Adrenal gland (tissue), 9 donors: ENCODE measurements at regions not wholly inside any gene's neighbourhood (a gene's known extent, or its start where the extent isn't known, plus 50 kb on each side); places are given as distances from the start of the nearest gene placed in this dataset.

Experiments used
- DNase-seq, 7 donors: peaks; one replicate each; pipeline ENCODE4 v3.0.0-alpha.2; 2019 to 2020
- H3K27ac ChIP-seq, 5 donors: fragments of 200-600 bp; sonication (generic) in 4 of 5; 1 replicate in 3 of 5; 2 replicates in 2 of 5; pipeline versions ENCODE4 v1.5.1 to v1.8.0; 2016 to 2020; ENCODE audit warnings: mild to moderate bottlenecking in 1 of 5
- H3K27me3 ChIP-seq: fragments of 200-600 bp; 2 replicates; pipeline ENCODE4 v1.8.0; 2021
- H3K36me3 ChIP-seq, 2 donors: fragments of 200-600 bp; replicated peaks in 1 of 2; 1 replicate in 1 of 2; 2 replicates in 1 of 2; pipeline versions ENCODE4 v1.5.1 to v1.8.0; 2018 to 2022
- H3K4me1 ChIP-seq, 2 donors: fragments of 200-600 bp; replicated peaks in 1 of 2; 1 replicate in 1 of 2; 2 replicates in 1 of 2; pipeline versions ENCODE4 v1.5.1 to v1.8.0; 2018 to 2021
- H3K4me3 ChIP-seq, 4 donors: fragments of 200-600 bp; sonication (generic) in 3 of 4; one replicate each; pipeline ENCODE4 v1.5.1; 2016 to 2018
- H3K9me3 ChIP-seq, 3 donors: fragments of 200-600 bp; sonication (generic) in 1 of 3; replicated peaks in 1 of 3; 1 replicate in 2 of 3; 2 replicates in 1 of 3; pipeline versions ENCODE4 v1.5.1 to v1.8.0; 2016 to 2021
- CTCF ChIP-seq, 6 experiments: fragments of 450-650 bp in 4 of 6; fragments of 200-600 bp in 2 of 6; sonication (generic) in 1 of 6; IDR thresholded peaks; 1 replicate in 5 of 6; 2 replicates in 1 of 6; pipeline versions ENCODE4 v1.5.1 to v1.8.0; 2016 to 2021; ENCODE audit warnings: antibody characterized with exemption in 6 of 6, mild to moderate bottlenecking in 2 of 6, moderate library complexity in 1 of 6
- POLR2A ChIP-seq, 2 donors: fragments of 450-650 bp; IDR thresholded peaks; one replicate each; pipeline ENCODE4 v1.6.1; 2017; ENCODE audit warnings: antibody characterized with exemption in 2 of 2, mild to moderate bottlenecking in 2 of 2, moderate library complexity in 1 of 2
- WGBS, 4 donors: extraction: QIAGEN DNeasy Blood & Tissue Kit in 2 of 4; methylation state at CpG; one replicate each; pipeline versions ENCODE4 v1.1.5 to v1.1.7; 2013 to 2017; 5-methylcytosine and 5-hydroxymethylcytosine counted together
- intact Hi-C, 2 donors: fragments of 100-400 bp; cut with DNase I; formaldehyde crosslinking; loops; one replicate each; pipeline versions ENCODE4 v1.14.1 to v1.15.0; 2022 to 2023
- donor health status: healthy with polysubstance abuse.
- donor health status: Bipolar disorder and iron deficiency.
- donor health status: DM: yes; HTN: yes; CAD: no.
- donor health status: DM: no; HTN: no; CAD: no.
- donor health status: DM: no; HTN: no; CAD: no.

- no peak for DNase-seq
- Histone ChIP-seq H3K36me3 (no peaks in the 10 kb centered on the region), H3K4me1 (no peaks in the 10 kb centered on the region), H3K4me3 (no peak overlapping the region), H3K27ac (no peak overlapping the region), H3K9me3 (no peaks in the 10 kb centered on the region), H3K27me3 (no peaks in the 10 kb centered on the region)
- intact Hi-C loops = no loop called here
- TF ChIP-seq POLR2A (IDR thresholded peaks at IDR 0.05) (no peak), CTCF (IDR thresholded peaks at IDR 0.05) (no peak)
- WGBS, 4 donors = 50 to 69% (median 57%) methylated on average over 1 of the region's 1 CpG
Observed at GRCh38 chr21:21624674-21625073, 626.5 kb downstream of the NCAM2 start.

GRCh38 chr21:21631961-21632360, 633.8 kb downstream of the NCAM2 start:
- no peaks in the 10 kb centered on the region for H3K27me3 ChIP-seq
- H3K36me3 ChIP-seq = no peaks in the 10 kb centered on the region
- TF ChIP-seq POLR2A (IDR thresholded peaks at IDR 0.05) (no peak), CTCF (IDR thresholded peaks at IDR 0.05) (no peak)
- no peaks in the 10 kb centered on the region for H3K4me1 ChIP-seq
- peak; percentile 55 to 81 (median 70) for DNase-seq
- intact Hi-C loops = no loop called here
- no peak overlapping the region for H3K27ac ChIP-seq
- no peak overlapping the region for H3K4me3 ChIP-seq
- no peaks in the 10 kb centered on the region for H3K9me3 ChIP-seq
- 30 to 40% (median 35%) methylated on average over 5 of the region's 5 CpGs for WGBS, 4 donors

GRCh38 chr21:21632926-21633325, 634.7 kb downstream of the NCAM2 start:
- TF ChIP-seq CTCF (IDR thresholded peaks at IDR 0.05) (no peak), POLR2A (IDR thresholded peaks at IDR 0.05) (no peak)
- Histone ChIP-seq H3K27me3 (no peaks in the 10 kb centered on the region), H3K9me3 (no peaks in the 10 kb centered on the region), H3K36me3 (no peaks in the 10 kb centered on the region), H3K27ac (no peak overlapping the region), H3K4me1 (no peaks in the 10 kb centered on the region), H3K4me3 (no peak overlapping the region)
- intact Hi-C loops = no loop called here
- 79 to 88% (median 83%) methylated on average over 2 of the region's 2 CpGs for WGBS, 4 donors
- DNase-seq = no peak

GRCh38 chr21:21661741-21662140, 663.5 kb downstream of the NCAM2 start:
- Histone ChIP-seq H3K9me3 (no peaks in the 10 kb centered on the region), H3K27ac (no peak overlapping the region), H3K4me1 (no peaks in the 10 kb centered on the region), H3K36me3 (no peaks in the 10 kb centered on the region), H3K27me3 (no peaks in the 10 kb centered on the region), H3K4me3 (no peak overlapping the region)
- intact Hi-C loops = no loop called here
- WGBS, 4 donors = 68 to 83% (median 72%) methylated on average over 1 of the region's 1 CpG
- TF ChIP-seq CTCF (IDR thresholded peaks at IDR 0.05) (no peak), POLR2A (IDR thresholded peaks at IDR 0.05) (no peak)
- DNase-seq = no peak
